ENCODE measurements at regions not wholly inside any gene's neighbourhood (a gene's known extent, or its start where the extent isn't known, plus 50 kb on each side); places are given as distances from the start of the nearest gene placed in this dataset.

GRCh38 chr14:28608443-28608842 is 158.1 kb upstream of the FOXG1 start:
- Histone ChIP-seq H3K36me3 (ENCODE audit: control insufficient read depth in 2 of 2, insufficient read depth in 1 of 2, low read length in 2 of 2) (no peaks in the 10 kb centered on the region), H3K9me3 (ENCODE audit: control insufficient read depth, insufficient read depth, low read depth, low read length) (no peaks in the 10 kb centered on the region), H3K4me3 (ENCODE audit: low read depth, low read length) (no peak overlapping the region), H3K27ac (ENCODE audit: extremely low read depth, low read depth, low read length) (no peak overlapping the region), H3K4me1 (ENCODE audit: control insufficient read depth, insufficient read depth, low read length) (no peaks in the 10 kb centered on the region)
- TF ChIP-seq EGR2 (tag by site-specific recombination; IDR thresholded peaks at IDR 0.05; ENCODE audit: low read depth): no peak
- TF ChIP-seq ZSCAN5A (tag by site-specific recombination; IDR thresholded peaks at IDR 0.05): no peak
- no peak for TF ChIP-seq ZNF677 (tag by site-specific recombination; IDR thresholded peaks at IDR 0.05)
- no peak for TF ChIP-seq ZNF366 (tag by site-specific recombination; conservative IDR thresholded peaks at IDR 0.05)
- TF ChIP-seq ZNF335 (tag by site-specific recombination; conservative IDR thresholded peaks at IDR 0.05): no peak
- no peak for TF ChIP-seq ZNF561 (tag by site-specific recombination; IDR thresholded peaks at IDR 0.05; ENCODE audit: borderline replicate concordance)
- no peak for TF ChIP-seq ZNF302 (tag by site-specific recombination; IDR thresholded peaks at IDR 0.05; ENCODE audit: low read depth)
- no peak for TF ChIP-seq ZNF26 (tag by site-specific recombination; IDR thresholded peaks at IDR 0.05)
- TF ChIP-seq KLF1 (tag by site-specific recombination; IDR thresholded peaks at IDR 0.05): no peak
- TF ChIP-seq ZNF239 (tag by site-specific recombination; IDR thresholded peaks at IDR 0.05): no peak
- TF ChIP-seq ZBTB10 (tag by site-specific recombination; IDR thresholded peaks at IDR 0.05): no peak
- TF ChIP-seq ZNF518A (tag by site-specific recombination; conservative IDR thresholded peaks at IDR 0.05; ENCODE audit: low read depth): no peak
- CTCF ChIA-PET: interaction anchor here (0.6 to 2.5 kb wide), 6 partner anchors 9 to 519 kb away, joined by 3 to 11 read pairs (median 3); no protein-coding TSS in a partner anchor
- POLR2A ChIA-PET: no interaction called here

Measured in HEK293 (cell line).